ENCODE measurements at regions not wholly inside any gene's neighbourhood (a gene's known extent, or its start where the extent isn't known, plus 50 kb on each side); places are given as distances from the start of the nearest gene placed in this dataset.

DNA sequence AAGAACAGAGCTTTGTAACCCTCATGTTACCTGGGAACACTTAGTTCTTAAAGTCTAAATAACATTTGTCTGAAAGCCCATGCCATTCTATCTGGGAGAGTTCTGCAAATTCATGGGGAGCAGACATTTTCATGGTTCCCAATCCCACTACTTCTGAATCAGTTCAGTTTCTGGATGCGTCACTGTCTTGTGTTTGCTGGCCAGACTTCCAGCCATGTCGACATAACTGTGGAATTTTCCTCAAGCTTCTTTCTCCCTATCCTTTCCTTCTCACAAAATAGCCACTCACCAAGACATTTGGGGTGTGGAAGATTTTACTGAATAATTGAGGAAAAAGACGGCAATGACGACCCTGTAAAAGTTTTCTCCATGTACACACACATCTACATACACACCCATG is 272.5 kb downstream of the NEBL start (continued):
- TF ChIP-seq CHD4 (IDR thresholded peaks at IDR 0.05; ENCODE audit: borderline replicate concordance, low read length) (no peak), RXRA (CRISPR knock-in tag; IDR thresholded peaks at IDR 0.05) (no peak), ZNF652 (CRISPR knock-in tag; IDR thresholded peaks at IDR 0.05; ENCODE audit: borderline replicate concordance, low read depth) (no peak)
- TF ChIP-seq, protein P1, sequence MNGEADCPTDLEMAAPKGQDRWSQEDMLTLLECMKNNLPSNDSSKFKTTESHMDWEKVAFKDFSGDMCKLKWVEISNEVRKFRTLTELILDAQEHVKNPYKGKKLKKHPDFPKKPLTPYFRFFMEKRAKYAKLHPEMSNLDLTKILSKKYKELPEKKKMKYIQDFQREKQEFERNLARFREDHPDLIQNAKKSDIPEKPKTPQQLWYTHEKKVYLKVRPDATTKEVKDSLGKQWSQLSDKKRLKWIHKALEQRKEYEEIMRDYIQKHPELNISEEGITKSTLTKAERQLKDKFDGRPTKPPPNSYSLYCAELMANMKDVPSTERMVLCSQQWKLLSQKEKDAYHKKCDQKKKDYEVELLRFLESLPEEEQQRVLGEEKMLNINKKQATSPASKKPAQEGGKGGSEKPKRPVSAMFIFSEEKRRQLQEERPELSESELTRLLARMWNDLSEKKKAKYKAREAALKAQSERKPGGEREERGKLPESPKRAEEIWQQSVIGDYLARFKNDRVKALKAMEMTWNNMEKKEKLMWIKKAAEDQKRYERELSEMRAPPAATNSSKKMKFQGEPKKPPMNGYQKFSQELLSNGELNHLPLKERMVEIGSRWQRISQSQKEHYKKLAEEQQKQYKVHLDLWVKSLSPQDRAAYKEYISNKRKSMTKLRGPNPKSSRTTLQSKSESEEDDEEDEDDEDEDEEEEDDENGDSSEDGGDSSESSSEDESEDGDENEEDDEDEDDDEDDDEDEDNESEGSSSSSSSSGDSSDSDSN (CRISPR knock-in tag; IDR thresholded peaks at IDR 0.05): no peak
- TF ChIP-seq, protein P2, sequence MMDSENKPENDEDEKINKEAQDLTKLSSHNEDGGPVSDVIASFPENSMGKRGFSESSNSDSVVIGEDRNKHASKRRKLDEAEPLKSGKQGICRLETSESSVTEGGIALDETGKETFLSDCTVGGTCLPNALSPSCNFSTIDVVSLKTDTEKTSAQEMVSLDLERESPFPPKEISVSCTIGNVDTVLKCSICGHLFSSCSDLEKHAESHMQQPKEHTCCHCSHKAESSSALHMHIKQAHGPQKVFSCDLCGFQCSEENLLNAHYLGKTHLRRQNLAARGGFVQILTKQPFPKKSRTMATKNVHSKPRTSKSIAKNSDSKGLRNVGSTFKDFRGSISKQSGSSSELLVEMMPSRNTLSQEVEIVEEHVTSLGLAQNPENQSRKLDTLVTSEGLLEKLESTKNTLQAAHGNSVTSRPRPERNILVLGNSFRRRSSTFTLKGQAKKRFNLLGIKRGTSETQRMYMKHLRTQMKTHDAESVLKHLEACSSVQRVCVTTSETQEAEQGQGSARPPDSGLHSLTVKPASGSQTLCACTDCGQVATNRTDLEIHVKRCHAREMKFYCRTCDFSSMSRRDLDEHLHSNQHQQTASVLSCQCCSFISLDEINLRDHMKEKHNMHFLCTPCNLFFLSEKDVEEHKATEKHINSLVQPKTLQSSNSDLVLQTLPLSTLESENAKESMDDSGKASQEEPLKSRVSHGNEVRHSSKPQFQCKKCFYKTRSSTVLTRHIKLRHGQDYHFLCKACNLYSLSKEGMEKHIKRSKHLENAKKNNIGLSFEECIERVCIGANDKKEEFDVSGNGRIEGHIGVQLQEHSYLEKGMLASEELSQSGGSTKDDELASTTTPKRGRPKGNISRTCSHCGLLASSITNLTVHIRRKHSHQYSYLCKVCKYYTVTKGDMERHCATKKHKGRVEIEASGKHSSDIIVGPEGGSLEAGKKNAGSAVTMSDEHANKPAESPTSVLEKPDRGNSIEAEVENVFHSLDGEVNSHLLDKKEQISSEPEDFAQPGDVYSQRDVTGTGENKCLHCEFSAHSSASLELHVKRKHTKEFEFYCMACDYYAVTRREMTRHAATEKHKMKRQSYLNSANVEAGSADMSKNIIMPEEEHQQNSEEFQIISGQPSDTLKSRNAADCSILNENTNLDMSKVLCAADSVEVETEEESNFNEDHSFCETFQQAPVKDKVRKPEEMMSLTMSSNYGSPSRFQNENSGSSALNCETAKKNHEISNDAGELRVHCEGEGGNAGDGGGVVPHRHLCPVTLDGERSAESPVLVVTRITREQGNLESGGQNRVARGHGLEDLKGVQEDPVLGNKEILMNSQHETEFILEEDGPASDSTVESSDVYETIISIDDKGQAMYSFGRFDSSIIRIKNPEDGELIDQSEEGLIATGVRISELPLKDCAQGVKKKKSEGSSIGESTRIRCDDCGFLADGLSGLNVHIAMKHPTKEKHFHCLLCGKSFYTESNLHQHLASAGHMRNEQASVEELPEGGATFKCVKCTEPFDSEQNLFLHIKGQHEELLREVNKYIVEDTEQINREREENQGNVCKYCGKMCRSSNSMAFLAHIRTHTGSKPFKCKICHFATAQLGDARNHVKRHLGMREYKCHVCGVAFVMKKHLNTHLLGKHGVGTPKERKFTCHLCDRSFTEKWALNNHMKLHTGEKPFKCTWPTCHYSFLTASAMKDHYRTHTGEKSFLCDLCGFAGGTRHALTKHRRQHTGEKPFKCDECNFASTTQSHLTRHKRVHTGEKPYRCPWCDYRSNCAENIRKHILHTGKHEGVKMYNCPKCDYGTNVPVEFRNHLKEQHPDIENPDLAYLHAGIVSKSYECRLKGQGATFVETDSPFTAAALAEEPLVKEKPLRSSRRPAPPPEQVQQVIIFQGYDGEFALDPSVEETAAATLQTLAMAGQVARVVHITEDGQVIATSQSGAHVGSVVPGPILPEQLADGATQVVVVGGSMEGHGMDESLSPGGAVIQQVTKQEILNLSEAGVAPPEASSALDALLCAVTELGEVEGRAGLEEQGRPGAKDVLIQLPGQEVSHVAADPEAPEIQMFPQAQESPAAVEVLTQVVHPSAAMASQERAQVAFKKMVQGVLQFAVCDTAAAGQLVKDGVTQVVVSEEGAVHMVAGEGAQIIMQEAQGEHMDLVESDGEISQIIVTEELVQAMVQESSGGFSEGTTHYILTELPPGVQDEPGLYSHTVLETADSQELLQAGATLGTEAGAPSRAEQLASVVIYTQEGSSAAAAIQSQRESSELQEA (CRISPR knock-in tag; IDR thresholded peaks at IDR 0.05; ENCODE audit: not compliant biosample characterization): no peak

Data from HepG2 (cell line).